GM12872 (cell line): ENCODE measurements at regions not wholly inside any gene's neighbourhood (a gene's known extent, or its start where the extent isn't known, plus 50 kb on each side); places are given as distances from the start of the nearest gene placed in this dataset.

ENCODE experiments used
- TF ChIP-seq, protein P1 (sequence below): IDR thresholded peaks from 3 replicates; pipeline ENCODE4 v1.5.1; 2011; ENCODE audit warnings: low read depth, mild to moderate bottlenecking, low read length, moderate library complexity; ENCODE audit not compliant: insufficient read depth

DNA sequence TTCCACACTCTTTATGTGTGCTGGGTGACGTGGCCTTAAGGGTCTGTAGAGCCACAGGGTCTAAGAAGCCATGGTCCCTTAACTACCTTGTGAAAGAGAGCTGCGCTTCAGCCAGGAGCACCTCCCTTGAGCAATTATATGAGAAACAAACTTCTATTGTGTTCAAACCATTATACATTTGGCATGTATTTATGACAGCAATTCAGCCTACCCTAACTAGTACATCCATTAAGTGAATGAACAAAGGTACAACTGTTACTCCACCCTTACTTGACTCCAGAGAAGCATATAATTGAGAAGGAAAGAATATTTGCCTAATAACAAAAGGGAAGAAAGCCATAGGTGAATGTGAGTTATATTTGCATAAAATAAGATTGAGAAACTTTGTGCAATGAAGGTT, 69.8 kb upstream of the BOC start:
- TF ChIP-seq, protein P1, sequence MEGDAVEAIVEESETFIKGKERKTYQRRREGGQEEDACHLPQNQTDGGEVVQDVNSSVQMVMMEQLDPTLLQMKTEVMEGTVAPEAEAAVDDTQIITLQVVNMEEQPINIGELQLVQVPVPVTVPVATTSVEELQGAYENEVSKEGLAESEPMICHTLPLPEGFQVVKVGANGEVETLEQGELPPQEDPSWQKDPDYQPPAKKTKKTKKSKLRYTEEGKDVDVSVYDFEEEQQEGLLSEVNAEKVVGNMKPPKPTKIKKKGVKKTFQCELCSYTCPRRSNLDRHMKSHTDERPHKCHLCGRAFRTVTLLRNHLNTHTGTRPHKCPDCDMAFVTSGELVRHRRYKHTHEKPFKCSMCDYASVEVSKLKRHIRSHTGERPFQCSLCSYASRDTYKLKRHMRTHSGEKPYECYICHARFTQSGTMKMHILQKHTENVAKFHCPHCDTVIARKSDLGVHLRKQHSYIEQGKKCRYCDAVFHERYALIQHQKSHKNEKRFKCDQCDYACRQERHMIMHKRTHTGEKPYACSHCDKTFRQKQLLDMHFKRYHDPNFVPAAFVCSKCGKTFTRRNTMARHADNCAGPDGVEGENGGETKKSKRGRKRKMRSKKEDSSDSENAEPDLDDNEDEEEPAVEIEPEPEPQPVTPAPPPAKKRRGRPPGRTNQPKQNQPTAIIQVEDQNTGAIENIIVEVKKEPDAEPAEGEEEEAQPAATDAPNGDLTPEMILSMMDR: no peak

DNA sequence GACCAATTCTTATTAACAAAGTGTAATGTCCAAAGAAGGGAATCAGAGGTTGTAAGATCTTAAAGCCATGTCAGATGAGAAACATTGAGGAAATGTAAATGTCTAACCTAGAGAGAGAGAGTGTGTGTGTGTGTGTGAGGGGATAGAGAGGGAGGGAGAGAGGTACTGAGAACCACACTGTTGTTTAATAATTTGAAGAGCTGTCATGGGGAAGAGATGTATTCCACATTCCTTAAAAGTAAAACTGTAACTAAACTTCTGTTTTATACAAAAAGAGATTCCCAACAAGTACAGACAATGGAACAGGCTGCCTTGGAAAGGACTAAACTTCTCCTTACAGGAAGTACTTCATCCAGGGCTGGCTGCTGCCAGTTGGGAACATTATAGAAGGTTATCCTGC, 68.9 kb upstream of the BOC start:
- TF ChIP-seq, protein P1: no peak

DNA sequence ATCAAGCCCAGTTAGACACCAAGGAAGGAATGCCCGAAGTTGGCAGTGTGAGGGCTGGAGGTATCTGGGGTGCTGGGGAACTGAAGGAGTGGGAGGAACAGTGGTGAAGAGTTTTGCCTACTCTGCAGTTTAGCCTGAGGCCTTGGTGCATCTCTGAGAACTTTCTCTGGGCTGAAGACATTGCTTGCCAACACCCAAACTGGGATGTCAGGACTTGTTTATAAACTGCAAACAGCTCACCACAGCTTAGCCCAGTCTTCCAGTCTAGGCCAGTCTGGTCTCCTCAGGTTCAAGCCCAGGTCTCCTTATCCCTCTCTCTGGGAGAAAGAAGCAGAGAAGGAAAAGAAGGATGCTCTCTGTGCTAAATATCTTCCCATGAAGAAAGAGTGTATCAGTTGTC, 68.0 kb upstream of the BOC start:
- TF ChIP-seq, protein P1: no peak

DNA sequence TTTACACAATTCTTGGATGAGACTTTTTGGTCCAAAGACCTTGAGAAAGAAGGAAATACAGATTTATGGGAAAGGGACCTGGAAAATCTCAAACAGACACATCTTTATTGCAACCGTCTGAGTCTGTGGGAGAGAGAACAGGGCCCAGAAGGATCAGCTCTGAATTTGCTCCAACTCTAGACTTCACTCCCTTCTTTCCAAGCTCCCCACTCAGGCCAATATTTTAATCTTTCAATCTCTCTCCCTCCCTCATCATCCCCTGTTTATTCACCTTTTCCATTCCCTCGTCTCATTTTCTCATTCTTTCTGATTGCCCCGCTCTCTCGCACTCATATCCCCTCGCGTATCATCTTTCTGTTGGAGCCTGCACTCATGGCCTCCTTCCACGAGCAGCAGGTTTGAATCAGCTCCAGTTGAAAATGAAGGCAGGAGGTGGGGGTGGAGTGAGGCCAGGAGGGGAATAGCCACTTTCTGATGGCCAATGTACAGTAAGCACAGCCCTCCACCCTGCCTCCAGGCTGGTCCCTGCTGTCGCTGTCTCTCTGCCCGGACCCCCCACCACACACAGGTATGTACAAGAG, 63.6 kb upstream of the BOC start:
- TF ChIP-seq, protein P1: no peak

DNA sequence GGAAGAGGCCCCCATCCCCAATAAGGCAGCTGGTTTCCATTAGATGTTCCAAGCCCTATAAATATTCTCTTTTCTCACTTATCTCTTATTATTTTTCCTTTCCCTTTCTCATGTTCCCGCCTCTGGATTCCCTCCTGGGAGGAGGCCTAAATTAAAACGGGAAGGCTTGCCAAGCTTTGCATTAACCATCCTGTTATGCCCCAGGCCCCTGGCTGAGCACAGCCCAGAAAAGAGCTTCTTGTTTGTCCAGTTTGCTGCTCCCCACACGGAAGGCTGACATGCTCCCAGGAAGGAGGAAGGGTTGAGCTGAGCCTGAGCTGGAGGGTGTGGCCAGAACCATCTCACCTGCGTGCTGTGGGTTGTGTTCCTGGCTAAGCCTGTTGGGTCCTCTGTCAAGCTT, 63.1 kb upstream of the BOC start:
- TF ChIP-seq, protein P1: no peak

DNA sequence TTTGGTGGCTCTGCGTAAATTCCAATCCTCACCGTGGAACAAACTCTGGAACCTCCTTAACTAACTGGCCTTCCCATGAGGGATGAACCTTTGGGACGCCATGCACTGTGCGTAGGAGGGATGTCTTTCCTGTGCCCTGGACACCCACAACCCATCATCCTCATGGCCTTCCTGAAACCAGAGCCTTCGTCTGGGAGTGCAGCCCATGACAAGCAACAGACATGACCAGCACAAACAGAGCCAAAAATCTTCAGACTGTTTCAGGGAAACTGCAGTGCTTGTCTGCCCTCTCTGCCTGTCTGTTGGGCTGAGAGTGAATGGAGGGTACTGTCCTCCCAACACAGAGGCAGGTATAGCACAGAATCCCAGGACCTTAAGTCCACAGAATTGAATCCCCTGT, 61.1 kb upstream of the BOC start:
- TF ChIP-seq, protein P1: no peak

DNA sequence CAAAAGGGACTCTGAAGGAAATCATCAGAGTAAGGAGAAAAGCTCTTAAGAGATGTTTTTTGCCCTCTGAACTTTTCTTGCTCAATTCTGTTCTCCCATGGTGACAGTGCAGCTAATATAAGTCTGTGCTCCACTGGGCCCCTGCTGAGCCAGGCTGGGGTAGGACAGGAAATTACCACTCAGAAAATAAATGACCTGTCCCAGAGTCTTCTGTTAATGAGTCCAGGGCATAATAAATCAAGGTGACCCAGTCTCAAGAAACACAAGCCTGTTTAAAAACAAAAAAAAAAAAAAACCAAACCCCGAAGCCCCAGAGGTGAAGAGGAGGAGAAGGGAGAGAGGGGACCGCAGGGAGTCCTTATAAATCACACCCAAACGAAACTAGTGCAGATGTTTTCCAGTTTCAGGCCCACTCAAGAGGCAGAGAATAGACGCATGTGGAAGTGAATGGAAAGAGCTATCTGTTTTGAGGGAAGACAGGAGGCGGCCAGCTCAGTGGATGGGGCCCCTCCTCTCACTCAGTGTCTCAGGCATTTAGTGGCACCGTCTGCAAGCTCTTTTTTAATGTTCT, 59.8 kb upstream of the BOC start:
- TF ChIP-seq, protein P1: no peak
